ENCODE measurements at regions not wholly inside any gene's neighbourhood (a gene's known extent, or its start where the extent isn't known, plus 50 kb on each side); places are given as distances from the start of the nearest gene placed in this dataset.
"Not testable (repeated sequence)": the region's sequence is repeated elsewhere in the genome, so short reads cannot be mapped to it uniquely, and the experiment has no call there.

- DNase-seq: no peak
Observed at GRCh38 chr11:79626135-79627075, 185.6 kb upstream of the TENM4 start.

- DNase-seq: no peak
Observed at GRCh38 chr11:79623375-79623774, 182.5 kb upstream of the TENM4 start.

- no peak for DNase-seq
Observed at GRCh38 chr11:79617561-79617960, 176.7 kb upstream of the TENM4 start.

GRCh38 chr11:79616392-79616851 lies 175.6 kb upstream of the TENM4 start:
- DNase-seq: no peak

GRCh38 chr11:79615425-79615824 lies 174.6 kb upstream of the TENM4 start:
- DNase-seq: no peak

- DNase-seq: peak; percentile 12
Observed at GRCh38 chr11:79610678-79611077, 169.8 kb upstream of the TENM4 start.

- DNase-seq: no peak
Observed at GRCh38 chr11:79610139-79610538, 169.3 kb upstream of the TENM4 start.

GRCh38 chr11:79609511-79609910 lies 168.7 kb upstream of the TENM4 start:
- no peak for DNase-seq

GRCh38 chr11:79606461-79606860 lies 165.6 kb upstream of the TENM4 start:
- DNase-seq: not testable (repeated sequence)

GRCh38 chr11:79600711-79601110 lies 159.9 kb upstream of the TENM4 start:
- DNase-seq: peak; percentile 42

GRCh38 chr11:79594834-79595233 lies 154.0 kb upstream of the TENM4 start:
- DNase-seq: peak; percentile 14

GRCh38 chr11:79592824-79593223 lies 152.0 kb upstream of the TENM4 start:
- DNase-seq: no peak

GRCh38 chr11:79592406-79592805 lies 151.6 kb upstream of the TENM4 start:
- no peak for DNase-seq

- DNase-seq: no peak
Observed at GRCh38 chr11:79582434-79582833, 141.6 kb upstream of the TENM4 start.

GRCh38 chr11:79579063-79579462 lies 138.2 kb upstream of the TENM4 start:
- no peak for DNase-seq

- DNase-seq: peak; percentile 14
Observed at GRCh38 chr11:79578116-79578515, 137.3 kb upstream of the TENM4 start.

- no peak for DNase-seq
Observed at GRCh38 chr11:79575701-79576100, 134.9 kb upstream of the TENM4 start.

GRCh38 chr11:79570104-79570503 lies 129.3 kb upstream of the TENM4 start:
- DNase-seq: no peak

- DNase-seq: no peak
Observed at GRCh38 chr11:79564288-79564925, 123.6 kb upstream of the TENM4 start.

- DNase-seq: no peak
Observed at GRCh38 chr11:79561496-79561895, 120.7 kb upstream of the TENM4 start.

- DNase-seq: peak; percentile 31
Observed at GRCh38 chr11:79550809-79551208, 110.0 kb upstream of the TENM4 start.

GRCh38 chr11:79547256-79547655 lies 106.4 kb upstream of the TENM4 start:
- DNase-seq: no peak

GRCh38 chr11:79546351-79546750 lies 105.5 kb upstream of the TENM4 start:
- DNase-seq: no peak

- DNase-seq: no peak
Observed at GRCh38 chr11:79544361-79544760, 103.5 kb upstream of the TENM4 start.

Data from tongue (tissue), 1 donor.